ENCODE measurements at regions not wholly inside any gene's neighbourhood (a gene's known extent, or its start where the extent isn't known, plus 50 kb on each side); places are given as distances from the start of the nearest gene placed in this dataset.
"Not testable (repeated sequence)": the region's sequence is repeated elsewhere in the genome, so short reads cannot be mapped to it uniquely, and the experiment has no call there.

DNA sequence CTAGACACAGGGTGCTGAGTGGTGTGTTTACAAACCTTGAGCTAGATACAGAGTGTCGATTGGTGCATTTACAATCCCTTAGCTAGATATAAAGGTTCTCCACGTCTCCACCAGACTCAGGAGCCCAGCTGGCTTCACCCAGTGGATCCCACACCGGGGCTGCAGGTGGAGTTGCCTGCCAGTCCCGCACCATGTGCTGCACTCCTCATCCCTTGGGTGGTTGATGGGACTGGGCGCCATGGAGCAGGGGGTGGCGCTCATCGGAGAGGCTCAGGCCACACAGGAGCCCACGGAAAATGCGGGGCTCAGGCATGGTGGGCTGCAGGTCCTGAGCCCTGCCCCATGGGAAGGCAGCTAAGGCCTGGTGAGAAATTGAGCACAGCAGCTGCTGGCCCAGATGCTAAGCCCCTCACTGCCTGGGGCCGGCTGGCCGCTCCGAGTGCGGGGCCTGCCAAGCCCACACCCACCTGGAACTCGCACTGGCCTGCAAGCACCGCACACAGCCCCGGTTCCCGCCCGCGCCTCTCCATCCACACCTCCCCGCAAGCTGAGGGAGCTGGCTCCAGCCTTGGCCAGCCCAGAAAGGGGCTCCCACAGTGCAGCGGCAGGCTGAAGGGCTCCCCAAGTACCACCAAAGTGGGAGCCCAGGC, 418.4 kb downstream of the KIF20B start:
- H3K27me3 ChIP-seq (replicated peaks; ENCODE audit: control insufficient read depth, insufficient read depth, low read length); H3K36me3 ChIP-seq (ENCODE audit: control insufficient read depth, insufficient read depth, low read length, severe bottlenecking); H3K9me3 ChIP-seq (ENCODE audit: control insufficient read depth, low read length); H3K4me1 ChIP-seq (ENCODE audit: control insufficient read depth, insufficient read depth, low read length); DNase-seq (ENCODE audit: low read depth); H3K4me3 ChIP-seq (ENCODE audit: low read length); H3K9ac ChIP-seq (ENCODE audit: low read length): not testable (repeated sequence)

DNA sequence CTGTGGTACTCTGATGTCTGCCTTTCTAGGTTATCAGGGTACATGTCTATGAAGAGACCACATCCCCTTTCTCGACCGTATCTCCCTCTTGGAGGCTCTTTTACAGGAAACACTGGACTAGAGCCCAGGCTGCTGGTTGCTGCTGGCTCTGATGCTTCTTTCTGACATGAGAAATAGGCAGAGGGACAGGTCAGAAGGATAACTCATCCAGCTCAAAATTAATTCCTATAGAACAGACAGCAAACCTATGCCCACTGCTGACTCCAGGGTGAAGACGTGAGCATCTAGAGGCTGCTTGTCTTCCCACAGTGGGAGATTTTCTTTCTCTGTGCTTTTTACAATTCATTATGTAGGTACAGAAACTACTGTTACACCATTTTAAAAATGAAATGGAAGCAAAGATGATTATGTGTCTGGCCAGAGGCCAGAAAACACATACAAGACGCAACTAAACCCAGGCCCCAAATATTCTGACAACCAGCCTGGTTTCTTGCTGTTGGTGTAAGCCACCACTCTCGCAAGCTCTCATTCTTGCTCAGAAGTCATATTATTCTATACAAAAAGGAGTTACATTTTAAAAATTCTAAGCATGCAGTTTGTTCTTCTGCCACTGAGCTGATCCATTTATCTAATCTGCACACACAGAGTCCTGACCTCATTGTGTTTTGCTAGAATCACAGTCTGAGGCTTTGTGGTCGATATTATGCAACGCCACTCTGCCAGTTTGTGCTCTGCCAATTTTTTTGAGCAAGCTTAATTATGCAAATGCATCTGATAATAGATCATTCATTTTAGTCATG, 424.3 kb downstream of the KIF20B start:
- peak; percentile 36 for DNase-seq (ENCODE audit: low read depth)
- Histone ChIP-seq H3K9ac (ENCODE audit: low read length) (no peak overlapping the region), H3K9me3 (ENCODE audit: control insufficient read depth, low read length) (no peaks in the 10 kb centered on the region), H3K27me3 (replicated peaks; ENCODE audit: control insufficient read depth, insufficient read depth, low read length) (no peaks in the 10 kb centered on the region), H3K36me3 (ENCODE audit: control insufficient read depth, insufficient read depth, low read length, severe bottlenecking) (no peaks in the 10 kb centered on the region), H3K4me1 (ENCODE audit: control insufficient read depth, insufficient read depth, low read length) (no peaks in the 10 kb centered on the region), H3K4me3 (ENCODE audit: low read length) (no peak overlapping the region)

DNA sequence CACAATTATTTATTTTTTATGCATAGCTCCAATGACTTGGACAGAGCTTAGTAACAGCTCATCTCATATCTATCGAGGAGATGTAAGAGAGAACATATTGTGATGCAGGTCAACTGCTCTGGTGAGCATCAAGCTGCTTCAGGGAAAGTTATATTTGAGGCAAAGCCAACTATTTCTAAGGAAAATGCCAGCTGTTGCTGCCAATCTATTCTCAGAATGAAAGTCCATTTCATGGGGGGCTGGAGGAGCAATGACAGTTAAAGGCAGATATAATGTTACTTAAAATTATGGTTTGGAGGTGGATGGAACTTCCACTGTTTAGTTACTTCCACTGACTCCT, 424.8 kb downstream of the KIF20B start:
- Histone ChIP-seq H3K4me1 (ENCODE audit: control insufficient read depth, insufficient read depth, low read length) (no peaks in the 10 kb centered on the region), H3K4me3 (ENCODE audit: low read length) (no peak overlapping the region), H3K9me3 (ENCODE audit: control insufficient read depth, low read length) (no peaks in the 10 kb centered on the region), H3K9ac (ENCODE audit: low read length) (no peak overlapping the region), H3K36me3 (ENCODE audit: control insufficient read depth, insufficient read depth, low read length, severe bottlenecking) (no peaks in the 10 kb centered on the region), H3K27me3 (replicated peaks; ENCODE audit: control insufficient read depth, insufficient read depth, low read length) (no peaks in the 10 kb centered on the region)
- DNase-seq (ENCODE audit: low read depth): no peak

DNA sequence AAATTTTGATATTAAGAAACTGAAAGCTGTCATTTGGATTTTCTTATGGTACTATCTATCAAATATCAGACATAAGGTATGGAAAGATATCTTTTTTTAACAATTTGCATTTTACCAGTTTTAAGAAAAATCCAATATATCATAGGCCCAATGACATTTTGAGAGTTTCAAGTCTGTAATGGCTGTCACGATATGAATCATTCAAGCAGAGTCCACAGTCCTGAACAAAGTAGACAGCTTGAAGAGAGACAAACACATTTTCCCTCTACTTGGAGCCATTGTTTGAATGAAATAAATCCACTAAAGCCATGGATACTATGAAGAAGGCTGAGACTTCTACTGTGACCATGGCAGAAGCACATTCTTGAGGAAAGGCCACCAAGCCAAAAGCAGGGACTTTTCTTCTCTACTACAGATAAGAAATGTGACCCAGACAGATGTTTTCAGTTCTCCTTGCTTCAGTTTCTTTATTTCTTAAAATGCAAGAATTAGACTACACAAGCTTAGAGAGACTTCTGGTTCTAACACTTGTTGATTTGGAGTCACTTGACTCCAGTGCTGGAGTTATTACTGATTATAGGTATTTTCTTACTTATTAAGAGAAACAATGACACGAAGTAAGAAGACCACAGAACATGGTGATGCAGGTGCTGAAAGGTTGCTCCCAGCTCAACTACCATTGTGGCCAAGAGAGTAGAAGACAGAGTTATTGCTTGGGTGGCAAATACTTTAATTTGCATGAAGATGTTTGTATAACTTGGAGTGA, 429.1 kb downstream of the KIF20B start:
- Histone ChIP-seq H3K36me3 (ENCODE audit: control insufficient read depth, insufficient read depth, low read length, severe bottlenecking) (no peaks in the 10 kb centered on the region), H3K9me3 (ENCODE audit: control insufficient read depth, low read length) (no peaks in the 10 kb centered on the region), H3K27me3 (replicated peaks; ENCODE audit: control insufficient read depth, insufficient read depth, low read length) (no peaks in the 10 kb centered on the region), H3K4me1 (ENCODE audit: control insufficient read depth, insufficient read depth, low read length) (no peaks in the 10 kb centered on the region), H3K4me3 (ENCODE audit: low read length) (no peak overlapping the region), H3K9ac (ENCODE audit: low read length) (no peak overlapping the region)
- DNase-seq (ENCODE audit: low read depth): no peak

DNA sequence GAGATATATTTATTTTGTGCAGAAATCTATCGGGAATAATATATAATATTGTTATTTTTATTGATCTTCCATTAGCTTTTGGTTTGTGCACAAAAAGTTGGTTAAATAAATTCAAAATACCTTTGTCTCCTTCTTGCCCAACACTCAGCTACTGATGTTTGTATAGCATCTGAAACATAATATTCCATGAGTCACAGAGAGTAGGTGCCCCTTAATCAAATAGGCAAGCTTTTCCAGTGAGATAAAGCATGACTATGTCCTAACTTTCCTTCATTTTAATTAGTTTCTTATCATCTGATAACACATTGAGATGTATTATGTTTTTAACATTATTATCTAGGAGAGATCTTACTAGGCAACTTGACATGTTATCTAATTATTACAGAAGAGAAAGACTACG, 432.2 kb downstream of the KIF20B start:
- Histone ChIP-seq H3K4me1 (ENCODE audit: control insufficient read depth, insufficient read depth, low read length) (no peaks in the 10 kb centered on the region), H3K9ac (ENCODE audit: low read length) (no peak overlapping the region), H3K4me3 (ENCODE audit: low read length) (no peak overlapping the region), H3K36me3 (ENCODE audit: control insufficient read depth, insufficient read depth, low read length, severe bottlenecking) (no peaks in the 10 kb centered on the region), H3K9me3 (ENCODE audit: control insufficient read depth, low read length) (peaks cover 25% of the 10 kb centered on the region), H3K27me3 (replicated peaks; ENCODE audit: control insufficient read depth, insufficient read depth, low read length) (no peaks in the 10 kb centered on the region)
- DNase-seq (ENCODE audit: low read depth): no peak

DNA sequence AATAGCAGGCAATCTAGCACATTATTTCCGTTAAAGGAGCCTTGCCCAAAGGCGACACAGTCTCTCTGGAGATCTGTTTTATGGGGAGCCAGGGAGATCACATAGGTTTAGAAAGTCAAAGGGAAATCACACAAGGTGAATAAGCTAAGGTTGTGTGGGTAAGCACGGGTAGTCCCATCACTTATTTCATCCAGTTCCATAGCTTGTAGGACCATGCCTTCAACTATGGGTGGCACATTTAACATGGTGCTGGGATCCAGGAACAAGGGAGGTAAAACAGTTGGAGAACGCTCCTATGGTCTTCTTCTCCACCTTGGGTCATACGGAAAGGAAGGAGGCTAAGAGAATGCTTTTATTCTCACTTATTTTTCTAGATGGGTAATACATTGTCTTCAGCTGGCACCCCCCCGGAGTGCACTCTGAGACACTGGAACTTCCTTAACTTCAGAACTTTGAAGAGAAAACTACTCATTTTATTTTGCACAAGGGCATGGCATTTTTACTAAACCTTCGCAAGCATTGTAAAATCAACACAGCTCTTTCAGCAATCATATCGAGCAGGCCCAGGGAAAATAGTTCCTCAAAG, 435.4 kb downstream of the KIF20B start:
- Histone ChIP-seq H3K9ac (ENCODE audit: low read length) (no peak overlapping the region), H3K27me3 (replicated peaks; ENCODE audit: control insufficient read depth, insufficient read depth, low read length) (no peaks in the 10 kb centered on the region), H3K4me1 (ENCODE audit: control insufficient read depth, insufficient read depth, low read length) (no peaks in the 10 kb centered on the region), H3K4me3 (ENCODE audit: low read length) (no peak overlapping the region), H3K9me3 (ENCODE audit: control insufficient read depth, low read length) (peaks cover 25% of the 10 kb centered on the region), H3K36me3 (ENCODE audit: control insufficient read depth, insufficient read depth, low read length, severe bottlenecking) (no peaks in the 10 kb centered on the region)
- DNase-seq (ENCODE audit: low read depth): peak; percentile 5

DNA sequence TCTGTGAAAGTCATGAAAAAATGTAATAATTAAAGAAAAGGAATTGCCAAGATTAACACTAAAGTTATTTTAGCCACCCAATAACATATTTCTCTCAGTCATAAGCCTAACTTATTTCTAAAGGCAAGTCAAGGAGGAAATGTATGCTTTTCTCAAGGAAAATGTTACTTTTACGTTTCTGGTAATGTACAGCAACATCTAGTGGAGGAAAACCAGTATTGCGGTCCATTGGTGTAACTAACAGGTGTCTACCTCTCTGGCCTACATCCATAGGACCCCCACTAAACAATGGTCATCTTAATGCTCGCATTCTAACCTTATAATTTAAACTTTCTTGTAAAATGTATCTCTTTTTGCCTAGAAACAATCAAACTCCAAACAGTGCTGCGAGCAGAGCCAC, 437.5 kb downstream of the KIF20B start:
- Histone ChIP-seq H3K9me3 (ENCODE audit: control insufficient read depth, low read length) (peaks cover 25% of the 10 kb centered on the region), H3K4me3 (ENCODE audit: low read length) (no peak overlapping the region), H3K27me3 (replicated peaks; ENCODE audit: control insufficient read depth, insufficient read depth, low read length) (no peaks in the 10 kb centered on the region), H3K9ac (ENCODE audit: low read length) (no peak overlapping the region), H3K4me1 (ENCODE audit: control insufficient read depth, insufficient read depth, low read length) (no peaks in the 10 kb centered on the region), H3K36me3 (ENCODE audit: control insufficient read depth, insufficient read depth, low read length, severe bottlenecking) (no peaks in the 10 kb centered on the region)
- peak; percentile 48 for DNase-seq (ENCODE audit: low read depth)

DNA sequence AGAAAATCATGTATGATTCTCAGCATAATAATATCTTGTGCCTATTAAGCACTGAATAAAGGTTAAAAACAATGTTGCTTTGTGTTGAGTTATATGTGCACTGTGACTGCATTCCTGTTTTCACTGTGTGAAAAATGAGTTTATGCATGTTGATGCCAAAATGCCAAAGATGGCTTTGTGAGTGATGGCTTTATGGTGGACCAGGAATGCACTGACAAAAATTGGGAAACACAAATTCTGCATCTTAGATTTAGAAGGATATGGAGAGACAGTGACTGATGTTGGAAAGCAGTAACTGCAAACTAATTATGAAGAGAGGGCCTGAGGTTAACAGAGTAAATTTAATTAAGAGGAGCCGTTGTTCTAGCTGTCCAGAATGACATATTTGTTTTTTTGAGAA, 440.4 kb downstream of the KIF20B start:
- H3K9ac ChIP-seq (ENCODE audit: low read length): no peak overlapping the region
- no peaks in the 10 kb centered on the region for H3K4me1 ChIP-seq (ENCODE audit: control insufficient read depth, insufficient read depth, low read length)
- H3K36me3 ChIP-seq (ENCODE audit: control insufficient read depth, insufficient read depth, low read length, severe bottlenecking): no peaks in the 10 kb centered on the region
- no peak overlapping the region for H3K4me3 ChIP-seq (ENCODE audit: low read length)
- DNase-seq (ENCODE audit: low read depth): no peak
- H3K9me3 ChIP-seq (ENCODE audit: control insufficient read depth, low read length): peaks cover 16% of the 10 kb centered on the region
- no peaks in the 10 kb centered on the region for H3K27me3 ChIP-seq (replicated peaks; ENCODE audit: control insufficient read depth, insufficient read depth, low read length)

DNA sequence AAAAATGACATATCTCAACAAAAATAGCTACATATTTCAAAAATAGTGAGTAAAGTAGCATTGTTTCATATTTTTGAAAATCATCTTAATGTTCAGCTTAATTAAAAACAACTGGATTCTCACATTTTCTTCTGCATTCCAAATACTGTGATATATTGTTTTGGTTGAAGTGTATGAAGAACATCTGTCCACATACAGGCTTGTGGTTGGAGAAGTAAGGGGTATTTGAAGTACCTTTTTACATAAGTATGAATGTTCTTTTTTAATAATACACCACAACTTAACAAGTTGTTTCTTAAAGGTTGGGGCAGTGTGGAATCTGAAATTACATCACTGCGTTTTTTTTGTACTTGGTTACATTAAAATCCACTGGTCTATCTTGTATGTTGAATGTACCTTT, 442.5 kb downstream of the KIF20B start:
- H3K9ac ChIP-seq (ENCODE audit: low read length): no peak overlapping the region

DNA sequence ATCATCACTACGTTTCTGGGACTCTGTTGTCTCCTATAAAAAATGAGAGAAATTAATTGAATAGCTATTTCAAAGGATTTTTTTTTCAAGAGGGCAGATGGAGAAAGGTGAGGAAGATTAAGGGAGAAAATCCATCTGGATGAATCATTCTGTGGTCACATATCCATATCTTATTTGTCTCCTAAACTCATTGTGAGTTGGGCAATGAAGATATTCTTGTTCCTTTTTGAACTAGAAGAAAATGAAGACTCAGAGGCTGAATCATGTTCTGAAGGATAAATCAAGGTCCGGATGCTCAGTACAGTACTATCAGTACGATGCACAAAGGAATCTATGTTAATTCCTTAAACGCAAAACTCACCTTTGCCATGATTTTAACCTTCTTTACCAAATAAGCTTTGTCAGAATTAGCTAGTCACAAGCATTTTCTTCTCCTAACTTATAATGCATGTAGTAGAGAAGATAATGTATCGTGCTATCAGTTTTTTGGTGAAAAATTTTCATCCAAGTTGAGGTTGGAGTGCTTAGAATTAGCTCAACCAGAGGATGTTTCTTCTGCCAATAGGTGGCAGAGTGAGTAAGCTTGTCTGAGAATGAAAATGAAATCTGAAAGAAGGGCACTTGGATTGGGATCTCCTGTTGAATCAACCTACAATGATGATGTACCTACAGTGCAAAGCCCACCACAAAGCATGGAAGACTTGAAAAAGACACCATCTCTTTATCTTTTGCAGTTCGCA, 446.9 kb downstream of the KIF20B start:
- no peaks in the 10 kb centered on the region for H3K4me1 ChIP-seq (ENCODE audit: control insufficient read depth, insufficient read depth, low read length)
- H3K36me3 ChIP-seq (ENCODE audit: control insufficient read depth, insufficient read depth, low read length, severe bottlenecking): no peaks in the 10 kb centered on the region
- H3K4me3 ChIP-seq (ENCODE audit: low read length): no peak overlapping the region
- no peak overlapping the region for H3K9ac ChIP-seq (ENCODE audit: low read length)
- H3K27me3 ChIP-seq (replicated peaks; ENCODE audit: control insufficient read depth, insufficient read depth, low read length): no peaks in the 10 kb centered on the region
- no peaks in the 10 kb centered on the region for H3K9me3 ChIP-seq (ENCODE audit: control insufficient read depth, low read length)
- DNase-seq (ENCODE audit: low read depth): peak; percentile 73

More for the DNA sequence above, 442.5 kb downstream of the KIF20B start:
- DNase-seq (ENCODE audit: low read depth): no peak
- Histone ChIP-seq H3K4me3 (ENCODE audit: low read length) (no peak overlapping the region), H3K9me3 (ENCODE audit: control insufficient read depth, low read length) (no peaks in the 10 kb centered on the region), H3K27me3 (replicated peaks; ENCODE audit: control insufficient read depth, insufficient read depth, low read length) (no peaks in the 10 kb centered on the region), H3K4me1 (ENCODE audit: control insufficient read depth, insufficient read depth, low read length) (no peaks in the 10 kb centered on the region), H3K36me3 (ENCODE audit: control insufficient read depth, insufficient read depth, low read length, severe bottlenecking) (no peaks in the 10 kb centered on the region)

DNA sequence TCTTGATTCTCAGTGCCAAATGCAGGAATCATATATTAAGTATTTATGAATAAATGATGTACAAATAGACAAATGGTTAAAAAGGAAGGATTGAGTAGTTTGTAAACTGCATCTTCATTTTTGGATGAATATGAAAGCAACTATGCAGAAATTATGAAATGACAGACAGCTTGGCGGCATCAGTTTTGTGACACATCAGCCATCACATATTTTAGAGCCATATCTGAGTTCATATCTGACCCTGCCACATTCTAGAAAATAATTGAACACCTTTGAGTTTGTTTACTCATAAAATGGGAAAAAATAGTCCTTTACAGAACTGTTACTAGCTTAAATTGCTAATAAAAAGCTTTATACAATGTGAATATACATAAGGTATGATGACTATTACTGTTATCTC, 448.2 kb downstream of the KIF20B start:
- Histone ChIP-seq H3K4me3 (ENCODE audit: low read length) (no peak overlapping the region), H3K4me1 (ENCODE audit: control insufficient read depth, insufficient read depth, low read length) (no peaks in the 10 kb centered on the region), H3K9me3 (ENCODE audit: control insufficient read depth, low read length) (no peaks in the 10 kb centered on the region), H3K9ac (ENCODE audit: low read length) (no peak overlapping the region), H3K36me3 (ENCODE audit: control insufficient read depth, insufficient read depth, low read length, severe bottlenecking) (no peaks in the 10 kb centered on the region), H3K27me3 (replicated peaks; ENCODE audit: control insufficient read depth, insufficient read depth, low read length) (no peaks in the 10 kb centered on the region)
- no peak for DNase-seq (ENCODE audit: low read depth)
